GM18517 (cell line): ENCODE measurements at regions not wholly inside any gene's neighbourhood (a gene's known extent, or its start where the extent isn't known, plus 50 kb on each side); places are given as distances from the start of the nearest gene placed in this dataset.

Experiments
- ATAC-seq: cut with Tn5 transposase; IDR thresholded peaks from one replicate; pipeline ENCODE4 v1.9.1; 2021; ENCODE audit warnings: mild to moderate bottlenecking, moderate library complexity; ENCODE audit not compliant: unreplicated experiment

DNA sequence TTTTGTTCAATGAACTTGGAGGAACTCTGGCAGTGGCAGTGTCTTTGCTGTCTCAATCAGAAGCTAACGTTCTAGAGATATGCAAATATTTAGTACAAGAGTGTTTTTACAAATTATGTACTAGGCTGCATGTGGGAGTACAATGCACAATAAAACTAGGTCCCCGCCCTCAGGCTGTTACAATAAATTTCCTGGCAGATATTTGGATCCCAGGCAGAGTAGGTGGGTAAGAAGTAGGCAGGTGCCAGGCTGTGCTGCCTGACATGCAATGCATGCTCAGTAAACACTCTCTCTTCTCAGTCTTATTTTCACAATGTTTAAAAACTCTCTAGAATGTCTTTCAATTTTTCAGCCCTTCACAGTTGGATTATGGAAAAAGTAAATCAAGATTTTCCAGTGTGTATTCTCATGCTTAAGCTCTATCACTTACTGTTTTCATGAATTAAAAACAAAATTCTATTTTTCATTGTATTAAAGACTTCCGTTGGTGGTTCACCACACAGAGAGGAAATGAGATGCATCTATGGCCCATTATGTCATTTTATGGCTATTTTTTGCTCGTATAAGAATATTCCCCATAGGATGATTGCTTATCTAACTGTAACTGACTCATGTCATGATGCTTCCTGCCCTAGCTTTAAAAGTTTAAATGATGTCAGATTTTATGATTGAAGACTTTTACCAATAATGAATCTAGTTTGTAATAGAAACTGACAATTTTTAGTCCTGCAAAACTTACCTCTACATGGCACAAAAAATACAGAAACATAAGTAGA is 346.1 kb downstream of the RND3 start:
- ATAC-seq, result no peak

DNA sequence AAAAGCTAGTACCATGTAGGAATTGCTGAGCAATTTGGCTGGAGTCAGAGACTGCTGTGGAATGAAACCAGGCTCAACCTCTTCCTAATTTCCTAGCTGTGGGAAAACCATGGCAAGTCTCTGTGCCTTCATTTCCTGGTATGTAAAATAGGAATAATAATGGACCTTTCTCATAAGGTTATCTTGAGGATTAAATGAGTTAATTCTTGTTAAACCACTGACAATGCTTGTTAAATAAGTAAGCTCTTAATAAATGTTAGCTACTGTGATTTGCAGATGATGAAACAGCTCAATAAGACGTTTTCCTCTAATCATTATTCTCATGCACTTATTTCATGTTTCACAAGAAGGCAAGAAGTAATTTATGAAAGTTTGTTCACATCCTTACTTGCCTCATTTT is 346.7 kb downstream of the RND3 start:
- no peak for ATAC-seq

DNA sequence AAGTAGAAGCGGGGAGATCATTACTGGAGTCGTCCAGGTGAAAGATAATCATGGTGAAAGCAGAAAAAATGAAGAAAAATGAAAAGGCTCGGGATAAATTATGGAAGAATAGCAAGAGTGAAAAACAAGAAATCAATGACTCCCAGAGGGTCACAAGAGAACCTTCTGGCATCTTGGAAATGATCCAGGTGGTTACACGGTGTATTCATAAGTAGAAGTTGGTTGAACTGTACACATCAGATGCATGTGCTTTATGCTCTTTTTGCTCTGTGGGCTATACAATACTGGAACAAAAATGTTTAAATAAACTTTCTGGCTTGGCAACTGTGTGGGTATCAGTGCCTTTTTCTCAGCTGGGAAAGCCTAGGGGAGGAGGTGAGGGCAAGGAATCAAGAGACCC is 348.9 kb downstream of the RND3 start:
- ATAC-seq, result no peak

DNA sequence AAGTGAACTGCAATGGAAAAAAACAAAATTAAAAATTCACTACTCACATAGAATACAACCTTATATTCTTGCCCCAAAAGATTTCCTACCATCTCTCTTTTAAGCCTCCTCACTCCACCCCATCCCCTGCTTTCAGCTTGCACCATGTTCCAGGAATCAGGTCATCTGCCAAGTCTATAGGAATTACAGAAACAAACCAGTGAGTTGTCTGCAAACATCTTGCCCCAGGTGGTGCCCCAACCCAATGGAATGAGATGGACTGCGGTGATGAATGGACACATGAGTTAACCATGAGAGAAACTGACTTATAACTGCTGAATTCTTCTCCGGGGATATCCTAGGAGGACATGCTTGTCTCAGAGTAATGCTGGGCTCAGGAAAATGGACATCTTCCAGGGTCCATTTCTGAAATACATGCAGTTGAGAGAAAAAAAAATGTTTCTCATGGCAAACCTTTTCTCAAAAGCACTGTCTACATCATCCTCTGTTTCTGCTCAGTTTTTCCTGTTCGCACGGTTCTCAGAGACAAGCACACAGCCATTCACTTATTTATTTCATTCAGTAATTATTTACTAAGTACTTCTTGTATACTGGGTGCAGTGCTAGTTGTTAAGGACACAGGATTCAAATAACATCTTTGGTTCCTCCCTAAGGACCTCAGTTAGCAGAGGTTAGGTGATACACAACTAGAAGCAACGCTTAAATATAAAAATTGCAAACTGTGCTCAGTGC is 350.0 kb downstream of the RND3 start:
- no peak for ATAC-seq

DNA sequence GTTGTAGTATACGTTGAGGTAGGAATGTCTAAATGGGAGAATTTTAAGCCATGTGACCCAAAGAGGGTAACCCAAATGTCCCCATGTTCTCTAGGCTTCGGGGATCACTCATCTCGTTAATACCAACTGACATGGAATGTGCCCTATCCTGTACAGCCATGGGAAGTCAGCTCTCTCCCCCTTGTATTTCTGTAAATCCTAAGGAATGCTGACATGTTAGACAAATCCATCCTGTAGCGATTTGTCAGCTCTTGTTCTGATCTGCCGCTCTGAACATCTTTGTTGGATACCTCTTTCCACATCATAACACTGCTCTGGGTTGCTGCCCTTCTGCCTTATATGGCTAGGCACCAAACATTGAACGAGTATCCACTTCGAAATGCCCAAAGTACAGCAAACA is 350.6 kb downstream of the RND3 start:
- no peak for ATAC-seq

DNA sequence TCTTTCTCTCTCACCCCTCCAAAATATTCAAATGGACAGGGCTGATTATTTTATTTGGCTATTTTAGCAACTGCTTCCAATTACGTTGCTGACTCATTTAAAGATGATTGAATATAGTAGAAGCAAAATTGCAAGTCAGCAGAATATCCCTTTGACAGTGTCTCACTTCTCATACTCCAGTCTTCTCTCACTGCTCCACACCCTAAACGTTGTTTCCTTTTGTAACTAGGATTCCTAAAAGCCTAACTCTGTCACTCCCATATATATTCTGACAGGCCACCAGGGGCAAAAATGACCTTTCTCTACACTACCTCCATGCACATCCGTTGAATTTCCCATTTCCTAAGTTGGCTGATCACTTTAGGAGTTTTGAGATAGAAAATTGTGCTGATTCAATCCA is 351.1 kb downstream of the RND3 start:
- ATAC-seq, result no peak

DNA sequence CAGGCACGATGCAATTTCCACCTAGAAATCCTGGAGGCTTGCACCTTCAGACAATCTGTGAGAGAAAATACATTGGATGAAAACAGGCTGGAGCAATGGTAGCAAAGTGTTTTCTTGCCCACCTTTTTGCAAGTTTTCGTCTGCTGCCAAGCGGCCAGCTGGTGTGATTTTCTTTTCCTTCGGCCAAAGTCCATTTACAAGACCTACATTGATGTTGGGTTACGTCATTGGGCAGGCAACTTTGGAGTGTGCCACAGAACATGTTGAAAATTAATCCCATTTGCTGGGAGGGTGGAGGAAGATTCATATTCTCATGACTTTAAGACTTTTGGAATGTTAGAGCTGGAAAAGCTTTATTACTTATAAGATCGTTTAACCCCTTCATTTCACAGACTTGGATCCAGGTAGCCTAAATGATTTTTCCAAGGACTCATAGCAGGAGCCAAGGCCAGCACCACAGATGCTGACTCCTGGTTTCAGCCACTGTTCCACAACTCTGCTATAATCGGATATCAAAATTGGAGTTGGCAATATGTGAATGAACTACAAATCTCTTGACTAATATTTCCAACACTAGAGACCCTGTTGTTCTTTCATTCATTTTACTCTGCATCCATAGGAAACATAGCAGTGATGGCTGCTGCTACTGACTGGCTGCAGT is 352.1 kb downstream of the RND3 start:
- ATAC-seq, result no peak

DNA sequence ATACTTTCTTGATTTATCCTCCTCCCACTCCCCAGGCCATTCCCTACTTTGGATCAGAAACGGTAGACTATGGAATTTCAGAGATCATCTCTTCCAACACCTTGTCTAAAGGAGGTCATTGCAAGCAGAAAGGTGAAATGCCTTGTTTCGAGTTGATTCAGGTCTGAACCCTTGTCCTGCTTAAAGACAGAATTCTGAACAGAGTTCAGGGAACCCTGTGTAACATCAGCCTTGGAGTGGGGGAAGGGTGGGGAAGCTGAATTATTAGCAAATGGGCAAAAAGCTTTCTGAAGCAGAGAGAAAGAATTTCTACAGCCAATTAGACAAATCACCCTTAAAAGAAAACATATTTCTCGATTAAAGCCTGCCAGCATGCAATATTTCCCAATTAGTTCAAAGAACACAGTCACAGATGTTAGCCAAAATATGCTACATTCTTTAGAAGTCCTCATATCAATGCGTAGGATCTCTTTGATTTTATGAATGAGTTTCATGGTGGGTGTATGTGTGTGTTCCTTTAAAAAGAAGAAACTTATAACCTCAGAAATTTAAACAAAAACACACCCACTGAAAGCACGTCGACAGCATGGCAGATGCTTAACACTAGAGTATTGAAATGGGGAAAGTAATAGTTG is 353.1 kb downstream of the RND3 start:
- ATAC-seq, result no peak

DNA sequence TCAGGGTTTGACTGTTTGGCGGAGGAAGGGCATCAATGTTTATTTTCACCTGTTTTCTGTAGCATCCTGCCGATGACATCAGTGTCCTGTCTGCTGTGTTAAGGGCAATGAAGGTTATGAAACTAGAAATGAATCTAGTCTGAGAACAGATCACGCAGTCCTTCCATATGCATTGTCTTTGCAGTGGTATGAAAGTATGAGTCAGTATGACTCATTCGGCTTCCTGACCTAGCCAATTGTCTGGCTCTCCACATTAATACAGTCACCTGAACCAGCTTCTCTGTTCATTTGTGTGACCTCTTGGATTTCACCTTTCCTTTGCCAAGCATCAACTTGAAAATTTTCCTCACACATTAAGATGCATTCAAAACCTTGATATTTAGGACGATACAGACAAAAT is 353.8 kb downstream of the RND3 start:
- peak; percentile 93 for ATAC-seq

DNA sequence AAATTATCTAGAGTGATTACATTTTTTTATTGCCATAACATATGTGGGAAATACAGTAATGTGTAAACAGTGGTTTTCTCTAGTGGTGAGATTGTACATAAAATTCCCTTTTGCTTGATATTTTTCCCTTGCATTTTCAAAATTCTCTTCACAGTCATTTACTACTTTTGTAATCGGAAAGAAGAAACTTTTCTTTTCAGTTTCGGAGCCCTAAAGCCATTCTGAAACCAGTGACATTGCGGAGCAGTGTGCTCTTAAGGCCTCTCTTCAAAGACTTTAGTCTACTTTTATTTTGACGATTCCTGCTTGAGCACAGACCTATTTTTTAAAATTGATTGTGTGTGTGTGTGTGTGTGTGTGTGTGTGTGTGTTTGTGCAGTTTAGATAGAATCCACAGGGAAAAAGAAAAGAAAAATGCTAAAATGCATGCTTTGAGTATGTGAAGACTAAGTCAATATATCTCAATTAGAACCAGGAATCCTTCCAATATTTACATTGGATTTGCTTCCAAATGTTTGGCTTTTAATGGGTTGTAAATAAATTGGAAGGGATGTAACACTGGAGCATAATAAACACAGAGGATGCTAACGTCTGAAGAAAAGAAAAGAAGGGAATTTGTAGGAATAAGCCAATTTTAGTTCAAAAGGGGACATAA is 357.4 kb downstream of the RND3 start:
- ATAC-seq, result no peak

DNA sequence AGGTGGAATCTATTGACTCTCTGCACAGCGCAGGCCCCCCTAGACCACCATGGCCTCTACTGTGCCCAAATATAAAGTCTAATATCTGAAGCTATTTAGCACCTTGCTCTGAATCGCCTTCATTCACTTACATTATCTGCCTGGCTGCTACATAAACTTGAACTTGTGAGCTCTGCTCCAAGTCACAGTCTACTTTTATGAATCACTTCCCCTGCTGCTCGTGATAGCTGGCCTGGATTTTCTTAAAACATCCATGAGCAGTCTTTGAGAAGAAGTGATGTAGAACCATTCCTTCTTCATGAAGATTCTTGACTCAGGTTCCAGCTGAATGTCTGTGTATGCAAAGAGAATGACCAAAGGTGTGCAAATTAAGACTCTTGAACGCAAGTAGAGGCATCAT is 359.5 kb downstream of the RND3 start:
- ATAC-seq, result no peak

DNA sequence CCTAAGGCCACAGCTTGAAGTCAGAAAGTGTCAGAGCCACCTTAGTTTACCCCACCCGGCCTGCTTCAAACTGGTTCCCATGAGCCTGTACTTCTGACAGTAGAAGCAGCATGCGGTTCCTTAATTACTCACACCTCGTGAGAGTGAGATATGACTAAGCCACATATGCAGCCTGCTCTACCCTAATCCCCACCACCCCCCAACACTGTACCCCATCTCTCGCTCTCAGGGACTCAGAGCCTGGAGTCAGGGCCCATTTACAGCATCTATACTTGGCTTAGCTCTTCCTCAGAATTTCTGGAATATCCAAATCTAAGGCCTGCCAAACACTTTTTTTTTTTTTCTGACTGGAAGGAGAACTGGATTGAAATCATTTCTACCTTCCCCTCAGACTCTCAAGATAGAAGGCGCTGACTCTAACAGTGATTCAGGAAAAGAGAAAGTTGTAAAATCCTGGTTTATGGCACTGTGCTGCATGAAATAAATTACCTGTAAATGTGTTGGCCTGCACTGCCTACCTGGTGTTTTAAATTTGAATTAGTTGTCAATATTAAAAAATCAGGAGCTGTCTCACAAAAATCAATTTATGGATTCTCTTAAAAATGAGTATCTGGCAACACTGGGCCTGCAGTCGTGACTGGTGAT is 360.0 kb downstream of the RND3 start:
- ATAC-seq, result no peak

DNA sequence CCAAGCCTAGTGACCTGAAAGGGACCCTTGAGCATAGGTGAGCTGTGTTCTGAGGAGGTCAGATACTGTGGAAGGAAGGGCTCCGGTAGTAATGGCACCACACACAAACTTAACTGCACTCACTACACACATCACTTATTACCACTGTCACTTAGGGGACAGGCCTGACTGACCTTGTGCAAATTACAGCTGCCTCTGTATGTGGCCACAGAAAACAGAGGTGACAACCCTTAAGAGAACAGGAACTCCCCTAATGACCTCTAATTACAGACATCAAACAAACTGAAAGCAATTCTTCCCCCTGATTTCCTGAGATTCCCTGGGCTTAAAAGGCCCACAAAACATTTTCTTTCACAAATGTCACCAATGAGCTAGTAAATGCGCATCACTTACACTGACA is 360.6 kb downstream of the RND3 start:
- no peak for ATAC-seq

DNA sequence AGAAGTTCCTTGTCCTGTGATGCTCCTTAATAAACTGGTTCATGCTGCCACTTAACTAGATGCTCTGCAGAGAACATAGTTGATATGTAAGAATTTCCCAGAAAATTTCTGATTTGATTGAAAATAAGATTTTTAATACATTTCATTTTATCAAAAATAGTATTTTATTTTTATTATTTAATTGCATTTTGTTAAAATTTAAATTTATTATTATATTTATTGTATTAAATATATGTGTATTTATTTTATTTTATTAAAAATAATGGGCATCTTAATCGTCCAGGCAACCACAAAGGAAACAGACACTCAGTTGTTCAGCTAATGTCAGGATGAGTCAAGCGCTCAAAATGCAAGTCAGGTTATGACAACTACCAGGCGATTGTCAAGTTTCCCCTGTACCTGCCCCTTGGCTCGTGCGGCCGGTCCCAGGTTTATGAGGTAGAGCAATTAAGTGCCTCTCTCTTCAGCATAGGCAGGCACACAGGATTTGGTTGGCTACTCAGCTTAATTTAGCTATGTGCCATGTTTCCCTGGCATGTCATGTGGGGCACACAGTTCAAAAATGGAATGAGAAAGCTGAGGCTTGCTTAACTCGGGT is 361.2 kb downstream of the RND3 start:
- no peak for ATAC-seq

DNA sequence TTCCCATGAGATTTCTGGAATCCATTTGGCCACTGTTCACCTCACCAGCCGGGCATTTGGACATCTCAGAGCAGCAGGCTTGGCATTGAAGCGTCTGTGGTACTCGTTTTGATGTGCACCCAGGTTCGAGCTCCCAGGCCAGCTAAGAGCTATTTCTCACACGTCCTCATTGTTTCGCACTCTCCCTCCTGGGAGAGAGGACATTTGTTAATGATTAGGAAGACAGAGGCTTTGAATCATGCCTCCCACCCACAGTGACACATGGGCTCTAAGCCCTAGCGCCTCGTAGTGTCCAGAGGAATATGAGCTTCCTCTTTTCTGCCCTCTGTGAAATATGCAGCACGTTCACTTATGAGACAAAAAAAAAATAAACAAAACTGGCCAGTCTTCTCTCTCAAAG is 361.8 kb downstream of the RND3 start:
- ATAC-seq, result no peak

DNA sequence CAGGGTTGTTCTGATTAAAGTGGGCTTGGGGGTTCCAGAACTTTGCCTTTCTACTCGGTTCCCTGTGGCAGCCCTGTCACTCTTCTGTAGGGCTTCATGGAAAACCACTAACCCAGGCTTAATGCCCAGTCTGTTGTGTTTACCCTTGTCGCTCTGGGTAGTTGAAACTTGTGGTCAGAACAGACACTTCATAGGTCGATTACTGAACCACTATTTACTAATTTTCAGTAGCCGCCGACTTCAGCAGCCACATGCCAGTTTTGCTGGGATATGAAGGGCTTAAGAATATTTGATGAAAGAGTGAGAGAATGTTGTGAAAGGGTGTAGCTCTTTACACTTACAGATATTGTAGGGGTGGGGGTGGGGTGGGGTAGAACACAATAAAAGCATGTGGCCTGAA is 362.3 kb downstream of the RND3 start:
- no peak for ATAC-seq

DNA sequence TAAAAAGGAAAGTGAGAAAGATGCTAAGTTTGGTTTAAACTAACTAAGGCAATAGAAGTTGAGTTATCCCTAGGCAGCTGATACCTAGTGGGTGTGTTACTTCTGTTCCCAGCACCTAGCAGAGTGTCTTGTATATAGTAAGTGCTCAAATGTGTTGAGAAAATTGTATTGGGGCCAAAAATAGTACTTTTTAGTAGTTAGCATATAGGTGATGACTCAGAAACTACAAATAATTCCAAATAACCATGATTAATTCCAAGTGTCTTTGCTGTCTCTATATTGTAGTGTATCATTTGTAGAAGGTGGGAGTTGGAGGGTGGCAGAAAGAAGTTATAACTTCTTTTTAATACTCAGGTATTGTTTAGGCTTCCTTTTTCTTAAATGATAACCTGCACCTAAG is 362.7 kb downstream of the RND3 start:
- no peak for ATAC-seq

DNA sequence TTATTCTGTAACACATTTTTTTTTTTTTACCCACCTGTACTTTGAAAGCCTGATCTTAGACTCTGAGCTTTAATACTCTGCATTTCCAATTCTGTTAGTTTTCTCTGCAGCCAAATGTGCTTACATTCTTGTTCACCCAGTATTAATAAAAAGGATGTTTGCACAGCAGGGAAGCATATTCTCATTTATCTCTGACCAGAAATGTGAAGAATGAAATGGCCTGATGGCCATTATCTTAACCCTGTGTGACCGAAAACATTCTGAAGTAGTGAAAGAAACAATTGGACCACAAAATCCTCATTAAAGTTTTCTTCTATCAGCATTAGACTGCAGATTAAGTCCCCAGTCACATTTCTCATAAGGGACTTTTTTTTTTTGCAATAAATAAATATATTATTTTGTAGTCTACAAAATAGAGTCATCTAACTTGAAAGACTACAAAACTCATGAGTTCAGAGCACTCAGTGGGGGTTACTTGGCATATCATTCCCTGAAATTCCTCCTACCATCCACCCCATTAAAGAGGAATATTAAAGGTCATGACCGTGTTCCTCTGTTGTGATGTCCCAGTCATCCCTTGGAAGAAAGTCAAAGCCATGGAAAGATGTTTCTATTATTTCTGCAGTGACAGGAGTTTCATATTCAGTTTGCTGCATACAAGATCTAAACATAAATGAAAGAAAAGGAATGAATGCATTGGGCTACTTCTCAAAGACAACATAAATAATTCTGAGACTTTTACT is 364.4 kb downstream of the RND3 start:
- no peak for ATAC-seq

DNA sequence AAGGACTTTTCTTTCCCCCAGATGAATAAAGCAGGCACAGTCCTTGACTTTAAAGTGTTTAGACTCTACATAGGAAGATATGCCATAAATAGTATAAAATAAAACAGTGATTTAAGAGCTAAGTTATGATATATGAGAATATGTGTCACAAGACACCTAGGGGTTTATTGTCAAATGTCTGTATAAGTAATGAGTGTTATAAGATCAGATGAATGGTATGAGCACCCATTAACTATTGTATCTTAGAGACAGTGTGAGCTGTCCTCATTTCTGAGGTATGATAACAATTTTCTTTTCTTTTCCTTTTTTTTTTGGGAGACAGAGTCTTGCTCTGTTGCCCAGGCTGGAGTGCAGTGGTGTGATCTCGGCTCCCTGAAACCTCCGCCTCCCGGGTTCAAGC is 365.3 kb downstream of the RND3 start:
- no peak for ATAC-seq
